Endothelial cell (in vitro differentiated cells): ENCODE measurements at regions not wholly inside any gene's neighbourhood (a gene's known extent, or its start where the extent isn't known, plus 50 kb on each side); places are given as distances from the start of the nearest gene placed in this dataset.

Experiments used
- DNase-seq: peaks from one replicate; pipeline ENCODE4 v3.0.0; 2021; ENCODE audit warnings: low spot score
- H3K27ac Mint-ChIP-seq: one replicate; pipeline ENCODE4 v1.8.0; 2021; ENCODE audit warnings: mixed read lengths, inconsistent platforms; ENCODE audit not compliant: unreplicated experiment
- H3K27me3 Mint-ChIP-seq: one replicate; pipeline ENCODE4 v1.8.0; 2021; ENCODE audit warnings: mild to moderate bottlenecking, moderate library complexity, mixed read lengths, inconsistent platforms; ENCODE audit not compliant: unreplicated experiment
- H3K36me3 Mint-ChIP-seq: one replicate; pipeline ENCODE4 v1.8.0; 2021; ENCODE audit warnings: mild to moderate bottlenecking, low read depth, mixed read lengths, inconsistent platforms; ENCODE audit not compliant: unreplicated experiment
- H3K4me1 Mint-ChIP-seq: one replicate; pipeline ENCODE4 v1.8.0; 2021; ENCODE audit warnings: mild to moderate bottlenecking, mixed read lengths, inconsistent platforms; ENCODE audit not compliant: unreplicated experiment
- H3K4me3 Mint-ChIP-seq: one replicate; pipeline ENCODE4 v1.8.0; 2021; ENCODE audit warnings: mild to moderate bottlenecking, mixed read lengths, inconsistent platforms; ENCODE audit not compliant: unreplicated experiment
- H3K9me3 Mint-ChIP-seq: one replicate; pipeline ENCODE4 v1.8.0; 2021; ENCODE audit warnings: mixed read lengths, inconsistent platforms; ENCODE audit not compliant: unreplicated experiment
- CTCF ChIP-seq: fragments of 200-600 bp; sonication (generic); IDR thresholded peaks from one replicate; pipeline ENCODE4 v1.5.0; 2021; ENCODE audit warnings: antibody characterized with exemption; ENCODE audit not compliant: unreplicated experiment

- H3K36me3 Mint-ChIP-seq = no peaks in the 10 kb centered on the region
- H3K4me1 Mint-ChIP-seq = peaks cover 56% of the 10 kb centered on the region
- no peak overlapping the region for H3K27ac Mint-ChIP-seq
Observed at GRCh38 chr3:177601152-177601551, 403.9 kb upstream of the TBL1XR1 start.

GRCh38 chr3:177602601-177603147 is 405.4 kb upstream of the TBL1XR1 start:
- Mint-ChIP-seq H3K27ac (no peak overlapping the region), H3K9me3 (no peaks in the 10 kb centered on the region), H3K36me3 (no peaks in the 10 kb centered on the region), H3K4me1 (peaks cover 56% of the 10 kb centered on the region), H3K4me3 (no peak overlapping the region), H3K27me3 (peaks cover 1% of the 10 kb centered on the region)
- DNase-seq = no peak
- no peak for TF ChIP-seq CTCF

More at GRCh38 chr3:177601152-177601551, 403.9 kb upstream of the TBL1XR1 start:
- TF ChIP-seq CTCF = no peak
- H3K9me3 Mint-ChIP-seq = no peaks in the 10 kb centered on the region
- peaks cover 1% of the 10 kb centered on the region for H3K27me3 Mint-ChIP-seq
- no peak for DNase-seq
- H3K4me3 Mint-ChIP-seq = no peak overlapping the region

- Mint-ChIP-seq H3K4me1 (peaks cover 51% of the 10 kb centered on the region), H3K27ac (no peak overlapping the region), H3K9me3 (no peaks in the 10 kb centered on the region), H3K36me3 (no peaks in the 10 kb centered on the region), H3K27me3 (peaks cover 1% of the 10 kb centered on the region), H3K4me3 (no peak overlapping the region)
- TF ChIP-seq CTCF = no peak
- no peak for DNase-seq
Observed at GRCh38 chr3:177603148-177603603, 405.9 kb upstream of the TBL1XR1 start.

GRCh38 chr3:177604181-177604580 is 406.9 kb upstream of the TBL1XR1 start:
- no peak for DNase-seq
- Mint-ChIP-seq H3K36me3 (no peaks in the 10 kb centered on the region), H3K9me3 (no peaks in the 10 kb centered on the region), H3K27ac (no peak overlapping the region), H3K27me3 (no peaks in the 10 kb centered on the region), H3K4me1 (peaks cover 41% of the 10 kb centered on the region), H3K4me3 (no peak overlapping the region)
- TF ChIP-seq CTCF = no peak

GRCh38 chr3:177606891-177607290 is 409.6 kb upstream of the TBL1XR1 start:
- Mint-ChIP-seq H3K27ac (no peak overlapping the region), H3K9me3 (no peaks in the 10 kb centered on the region), H3K36me3 (no peaks in the 10 kb centered on the region), H3K4me3 (no peak overlapping the region), H3K4me1 (peaks cover 45% of the 10 kb centered on the region), H3K27me3 (peaks cover 2% of the 10 kb centered on the region)
- DNase-seq = no peak
- no peak for TF ChIP-seq CTCF
